ENCODE measurements at regions not wholly inside any gene's neighbourhood (a gene's known extent, or its start where the extent isn't known, plus 50 kb on each side); places are given as distances from the start of the nearest gene placed in this dataset.

- no peak for TF ChIP-seq CTCF (IDR thresholded peaks at IDR 0.05)
- H3K4me1 Mint-ChIP-seq = no peaks in the 10 kb centered on the region
- Histone ChIP-seq H2AFZ (ENCODE audit: insufficient read depth, low read depth, low read length, poor library complexity, severe bottlenecking) (no peak overlapping the region), H4K20me1 (ENCODE audit: insufficient read depth, low read length) (no peaks in the 10 kb centered on the region), H3K27me3 (ENCODE audit: control insufficient read depth in 2 of 2, insufficient read depth in 2 of 2, low read length in 2 of 2) (no peaks in the 10 kb centered on the region), H3K9ac (ENCODE audit: insufficient read depth, low read length, poor library complexity, severe bottlenecking) (no peak overlapping the region), H3K9me3 (replicated peaks in 1 of 2; ENCODE audit: control insufficient read depth in 1 of 2, insufficient read depth in 1 of 2, low read length in 2 of 2) (no peaks in the 10 kb centered on the region), H3K36me3 (replicated peaks in 1 of 2; ENCODE audit: control insufficient read depth in 1 of 2, insufficient read depth in 2 of 2, low read length in 2 of 2) (no peaks in the 10 kb centered on the region), H3K4me1 (ENCODE audit: control insufficient read depth in 1 of 2, insufficient read depth in 2 of 2, low read length in 2 of 2) (no peaks in the 10 kb centered on the region), H3K4me2 (replicated peaks; ENCODE audit: extremely low read depth, low read length, poor library complexity, severe bottlenecking) (no peak overlapping the region), H3K4me3 (replicated peaks in 1 of 3; ENCODE audit: low read depth in 2 of 3, low read length in 3 of 3) (no peak overlapping the region), H3K27ac (ENCODE audit: low read depth in 1 of 2, low read length in 2 of 2) (no peak overlapping the region), H3K79me2 (ENCODE audit: insufficient read depth, low read length) (no peaks in the 10 kb centered on the region)
- DNase-seq = no peak
- no peaks in the 10 kb centered on the region for H3K36me3 Mint-ChIP-seq
- H3K27ac Mint-ChIP-seq = no peak overlapping the region
- intact Hi-C loops (cut with micrococcal nuclease) = no loop called here
- peaks cover 0 to 5% (median 2%) of the 10 kb centered on the region in 7 donors for H3K9me3 Mint-ChIP-seq
- no peaks in the 10 kb centered on the region for H3K27me3 Mint-ChIP-seq (ENCODE audit: low read depth in 3 of 3)
- H3K4me3 Mint-ChIP-seq = no peak overlapping the region
- no CpG with 5 or more reads among the region's 2 CpGs for WGBS (ENCODE audit: insufficient coverage)
Observed at GRCh38 chr2:76642129-76642528, 880.0 kb downstream of the LRRTM4 start.

GRCh38 chr2:76641506-76641905 lies 880.7 kb downstream of the LRRTM4 start:
- no peak overlapping the region for H3K4me2 ChIP-seq (replicated peaks; ENCODE audit: extremely low read depth, low read length, poor library complexity, severe bottlenecking)
- no peaks in the 10 kb centered on the region for H3K79me2 ChIP-seq (ENCODE audit: insufficient read depth, low read length)
- H3K9me3 Mint-ChIP-seq = peaks cover 0 to 5% (median 2%) of the 10 kb centered on the region in 7 donors
- H3K9ac ChIP-seq (ENCODE audit: insufficient read depth, low read length, poor library complexity, severe bottlenecking) = no peak overlapping the region
- DNase-seq = no peak
- no peaks in the 10 kb centered on the region for H3K27me3 Mint-ChIP-seq (ENCODE audit: low read depth in 3 of 3)
- H2AFZ ChIP-seq (ENCODE audit: insufficient read depth, low read depth, low read length, poor library complexity, severe bottlenecking) = no peak overlapping the region
- no CpG with 5 or more reads among the region's 3 CpGs for WGBS (ENCODE audit: insufficient coverage)
- H3K27ac Mint-ChIP-seq = no peak overlapping the region
- no peaks in the 10 kb centered on the region for H3K36me3 ChIP-seq (replicated peaks in 1 of 2; ENCODE audit: control insufficient read depth in 1 of 2, insufficient read depth in 2 of 2, low read length in 2 of 2)
- no peaks in the 10 kb centered on the region for H3K36me3 Mint-ChIP-seq
- TF ChIP-seq CTCF (IDR thresholded peaks at IDR 0.05) = no peak
- H3K27ac ChIP-seq (ENCODE audit: low read depth in 1 of 2, low read length in 2 of 2) = no peak overlapping the region
- no peaks in the 10 kb centered on the region for H3K4me1 ChIP-seq (ENCODE audit: control insufficient read depth in 1 of 2, insufficient read depth in 2 of 2, low read length in 2 of 2)
- H3K9me3 ChIP-seq (replicated peaks in 1 of 2; ENCODE audit: control insufficient read depth in 1 of 2, insufficient read depth in 1 of 2, low read length in 2 of 2) = no peaks in the 10 kb centered on the region
- H3K4me3 ChIP-seq (replicated peaks in 1 of 3; ENCODE audit: low read depth in 2 of 3, low read length in 3 of 3) = no peak overlapping the region
- intact Hi-C loops (cut with micrococcal nuclease) = no loop called here
- no peak overlapping the region for H3K4me3 Mint-ChIP-seq
- no peaks in the 10 kb centered on the region for H3K27me3 ChIP-seq (ENCODE audit: control insufficient read depth in 2 of 2, insufficient read depth in 2 of 2, low read length in 2 of 2)
- no peaks in the 10 kb centered on the region for H4K20me1 ChIP-seq (ENCODE audit: insufficient read depth, low read length)
- no peaks in the 10 kb centered on the region for H3K4me1 Mint-ChIP-seq
